HL-60 (cell line): ENCODE measurements at regions not wholly inside any gene's neighbourhood (a gene's known extent, or its start where the extent isn't known, plus 50 kb on each side); places are given as distances from the start of the nearest gene placed in this dataset.

Source experiments
- CTCF ChIP-seq: IDR thresholded peaks from one replicate; pipeline ENCODE4 v1.5.1; 2011; ENCODE audit warnings: low read length, control low read depth, inconsistent platforms; ENCODE audit not compliant: insufficient read depth
- GABPA ChIP-seq: IDR thresholded peaks from 2 replicates; pipeline ENCODE4 v1.6.1; 2012; ENCODE audit warnings: low read depth
- POLR2AphosphoS5 ChIP-seq: IDR thresholded peaks from 2 replicates; pipeline ENCODE4 v1.6.1; 2012; ENCODE audit warnings: low read depth
- SPI1 ChIP-seq: IDR thresholded peaks from 2 replicates; pipeline ENCODE4 v1.6.1; 2012; ENCODE audit warnings: low read depth, mild to moderate bottlenecking, borderline replicate concordance
- TF ChIP-seq, protein P1 (sequence below): IDR thresholded peaks from 2 replicates; pipeline ENCODE4 v1.6.1; 2012; ENCODE audit warnings: low read depth; ENCODE audit not compliant: insufficient replicate concordance

- TF ChIP-seq CTCF: no peak
- no peak for TF ChIP-seq GABPA
- TF ChIP-seq POLR2AphosphoS5: no peak
- TF ChIP-seq, protein P1, sequence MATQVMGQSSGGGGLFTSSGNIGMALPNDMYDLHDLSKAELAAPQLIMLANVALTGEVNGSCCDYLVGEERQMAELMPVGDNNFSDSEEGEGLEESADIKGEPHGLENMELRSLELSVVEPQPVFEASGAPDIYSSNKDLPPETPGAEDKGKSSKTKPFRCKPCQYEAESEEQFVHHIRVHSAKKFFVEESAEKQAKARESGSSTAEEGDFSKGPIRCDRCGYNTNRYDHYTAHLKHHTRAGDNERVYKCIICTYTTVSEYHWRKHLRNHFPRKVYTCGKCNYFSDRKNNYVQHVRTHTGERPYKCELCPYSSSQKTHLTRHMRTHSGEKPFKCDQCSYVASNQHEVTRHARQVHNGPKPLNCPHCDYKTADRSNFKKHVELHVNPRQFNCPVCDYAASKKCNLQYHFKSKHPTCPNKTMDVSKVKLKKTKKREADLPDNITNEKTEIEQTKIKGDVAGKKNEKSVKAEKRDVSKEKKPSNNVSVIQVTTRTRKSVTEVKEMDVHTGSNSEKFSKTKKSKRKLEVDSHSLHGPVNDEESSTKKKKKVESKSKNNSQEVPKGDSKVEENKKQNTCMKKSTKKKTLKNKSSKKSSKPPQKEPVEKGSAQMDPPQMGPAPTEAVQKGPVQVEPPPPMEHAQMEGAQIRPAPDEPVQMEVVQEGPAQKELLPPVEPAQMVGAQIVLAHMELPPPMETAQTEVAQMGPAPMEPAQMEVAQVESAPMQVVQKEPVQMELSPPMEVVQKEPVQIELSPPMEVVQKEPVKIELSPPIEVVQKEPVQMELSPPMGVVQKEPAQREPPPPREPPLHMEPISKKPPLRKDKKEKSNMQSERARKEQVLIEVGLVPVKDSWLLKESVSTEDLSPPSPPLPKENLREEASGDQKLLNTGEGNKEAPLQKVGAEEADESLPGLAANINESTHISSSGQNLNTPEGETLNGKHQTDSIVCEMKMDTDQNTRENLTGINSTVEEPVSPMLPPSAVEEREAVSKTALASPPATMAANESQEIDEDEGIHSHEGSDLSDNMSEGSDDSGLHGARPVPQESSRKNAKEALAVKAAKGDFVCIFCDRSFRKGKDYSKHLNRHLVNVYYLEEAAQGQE: no peak
- no peak for TF ChIP-seq SPI1
These were observed 2138.8 kb downstream of the PCDH7 start for GRCh38 chr4:32858971-32859370.
